PC-3 (cell line): ENCODE measurements at regions not wholly inside any gene's neighbourhood (a gene's known extent, or its start where the extent isn't known, plus 50 kb on each side); places are given as distances from the start of the nearest gene placed in this dataset.

Experiments
- ATAC-seq: fragments of 200-7000 bp; cut with Tn5 transposase; 2 replicates; pipeline ENCODE4 v1.9.1; 2020; ENCODE audit warnings: mild to moderate bottlenecking, moderate library complexity
- BruUV-seq: library from RNA; stranded (reverse); fragments of 400-500 nt; replicated peaks from 2 replicates; lab custom pipeline; 2021; lab: Mats Ljungman, UMichigan
- CTCF ChIA-PET: fragments of 300-600 bp; sonication (Branson Sonifier 250); formaldehyde crosslinking; loops from one replicate; lab custom pipeline; 2022; ENCODE audit warnings: antibody characterized with exemption; lab: Charles Lee
- POLR2A ChIA-PET: fragments of 300-600 bp; sonication (Branson Sonifier 250); formaldehyde crosslinking; loops from one replicate; lab custom pipeline; 2022; ENCODE audit warnings: antibody characterized with exemption; ENCODE audit not compliant: unreplicated experiment; lab: Charles Lee
- DNase-seq: peaks from one replicate; pipeline ENCODE4 v3.0.0-alpha.2; 2015
- H2AFZ ChIP-seq: fragments of 300-600 bp; sonication (generic); 2 replicates; pipeline ENCODE4 v1.6.0; 2016; ENCODE audit warnings: antibody characterized with exemption, low read length
- H3F3A ChIP-seq: fragments of 300-600 bp; sonication (generic); one replicate; pipeline ENCODE4 v1.6.0; 2017; ENCODE audit warnings: antibody characterized with exemption, low read length, control low read depth, mild to moderate bottlenecking; ENCODE audit not compliant: unreplicated experiment
- H3K27ac ChIP-seq: fragments of 300-600 bp; sonication (generic); 2 replicates; pipeline ENCODE4 v1.5.1; 2016; ENCODE audit warnings: mild to moderate bottlenecking, low read length
- H3K27me3 ChIP-seq: fragments of 300-600 bp; sonication (generic); 2 replicates; pipeline ENCODE4 v1.6.1; 2016; ENCODE audit warnings: low read length, mixed read lengths
- H3K36me3 ChIP-seq: fragments of 300-600 bp; sonication (generic); 2 replicates; pipeline ENCODE4 v1.6.1; 2016; ENCODE audit warnings: low read depth, mixed run types, low read length, mixed read lengths
- H3K4me1 ChIP-seq: fragments of 300-600 bp; sonication (generic); 2 replicates; pipeline ENCODE4 v1.5.1; 2016; ENCODE audit warnings: low read length; ENCODE audit not compliant: insufficient read depth
- H3K4me2 ChIP-seq: fragments of 300-600 bp; sonication (generic); 2 replicates; pipeline ENCODE4 v1.6.0; 2016; ENCODE audit warnings: low read length
- H3K4me3 ChIP-seq: fragments of 300-600 bp; sonication (generic); 2 replicates; pipeline ENCODE4 v1.5.1; 2016; ENCODE audit warnings: mild to moderate bottlenecking, low read length, mixed read lengths
- H3K79me2 ChIP-seq: fragments of 300-600 bp; sonication (generic); 2 replicates; pipeline ENCODE4 v1.6.1; 2017; ENCODE audit warnings: low read length, mixed read lengths
- H3K9ac ChIP-seq: fragments of 300-600 bp; sonication (generic); 2 replicates; pipeline ENCODE4 v1.6.0; 2016; ENCODE audit warnings: mild to moderate bottlenecking, low read length
- H3K9me2 ChIP-seq: fragments of 300-600 bp; sonication (generic); replicated peaks from 2 replicates; pipeline ENCODE4 v1.6.1; 2016; ENCODE audit warnings: mixed run types, low read length, mixed read lengths
- H3K9me3 ChIP-seq: fragments of 300-600 bp; sonication (generic); 2 replicates; pipeline ENCODE4 v1.6.1; 2016; ENCODE audit warnings: low read length, mixed read lengths
- H4K20me1 ChIP-seq: fragments of 300-600 bp; sonication (generic); 2 replicates; pipeline ENCODE4 v1.6.1; 2016; ENCODE audit warnings: low read length, mixed read lengths
- EZH2 ChIP-seq: fragments of 300-600 bp; sonication (generic); IDR thresholded peaks from one replicate; pipeline ENCODE4 v1.6.1; 2017; ENCODE audit warnings: antibody characterized with exemption, mild to moderate bottlenecking, low read length; ENCODE audit not compliant: unreplicated experiment
- EZH2phosphoT487 ChIP-seq: fragments of 300-600 bp; sonication (generic); IDR thresholded peaks from 2 replicates; pipeline ENCODE4 v1.6.1; 2018; ENCODE audit warnings: mild to moderate bottlenecking, antibody characterized with exemption, low read length, borderline replicate concordance
- intact Hi-C: fragments of 100-400 bp; cut with micrococcal nuclease; formaldehyde crosslinking; loops from 2 replicates; pipeline ENCODE4 v1.9.0; 2023
- TF ChIP-seq, protein P1 (sequence below): fragments of 300-600 bp; sonication (generic); conservative IDR thresholded peaks from 2 replicates; pipeline ENCODE4 v1.5.1; 2017; ENCODE audit warnings: antibody characterized with exemption, low read depth, mild to moderate bottlenecking, low read length

DNA sequence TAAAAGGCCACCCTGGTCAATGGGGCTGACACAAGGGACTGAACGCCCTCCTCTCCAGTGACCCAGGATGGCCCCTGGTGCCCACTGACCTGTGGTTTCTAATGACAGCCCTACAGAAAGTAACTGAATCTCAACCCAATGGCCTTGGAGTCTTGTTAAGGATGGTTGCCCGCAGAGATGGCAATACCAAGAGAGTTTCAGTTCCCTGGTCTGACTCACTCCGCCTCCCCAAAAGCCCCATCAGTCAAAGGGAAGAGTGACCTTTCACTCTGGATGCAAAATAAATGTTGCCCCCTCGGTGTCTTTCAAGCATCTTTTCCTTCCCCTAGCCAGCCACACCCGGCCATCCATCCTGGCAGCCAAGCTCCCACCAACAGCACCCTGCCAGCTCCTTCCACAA is 57.7 kb upstream of the ISX start:
- CTCF ChIA-PET = no interaction called here
- DNase-seq (no peak), ATAC-seq (no peak)
- H2AFZ ChIP-seq = no peak overlapping the region
- H4K20me1 ChIP-seq = no peaks in the 10 kb centered on the region
- no peaks in the 10 kb centered on the region for H3K79me2 ChIP-seq
- BruUV-seq = no TSS peak
- no peaks in the 10 kb centered on the region for H3K9me3 ChIP-seq
- H3K27ac ChIP-seq = no peak overlapping the region
- no peak overlapping the region for H3K9ac ChIP-seq
- POLR2A ChIA-PET = no interaction called here
- no peak overlapping the region for H3K4me3 ChIP-seq
- intact Hi-C loops = no loop called here
- no peaks in the 10 kb centered on the region for H3K9me2 ChIP-seq
- no peaks in the 10 kb centered on the region for H3F3A ChIP-seq
- H3K4me2 ChIP-seq = no peak overlapping the region
- H3K36me3 ChIP-seq = no peaks in the 10 kb centered on the region
- no peaks in the 10 kb centered on the region for H3K27me3 ChIP-seq
- TF ChIP-seq, protein P1, sequence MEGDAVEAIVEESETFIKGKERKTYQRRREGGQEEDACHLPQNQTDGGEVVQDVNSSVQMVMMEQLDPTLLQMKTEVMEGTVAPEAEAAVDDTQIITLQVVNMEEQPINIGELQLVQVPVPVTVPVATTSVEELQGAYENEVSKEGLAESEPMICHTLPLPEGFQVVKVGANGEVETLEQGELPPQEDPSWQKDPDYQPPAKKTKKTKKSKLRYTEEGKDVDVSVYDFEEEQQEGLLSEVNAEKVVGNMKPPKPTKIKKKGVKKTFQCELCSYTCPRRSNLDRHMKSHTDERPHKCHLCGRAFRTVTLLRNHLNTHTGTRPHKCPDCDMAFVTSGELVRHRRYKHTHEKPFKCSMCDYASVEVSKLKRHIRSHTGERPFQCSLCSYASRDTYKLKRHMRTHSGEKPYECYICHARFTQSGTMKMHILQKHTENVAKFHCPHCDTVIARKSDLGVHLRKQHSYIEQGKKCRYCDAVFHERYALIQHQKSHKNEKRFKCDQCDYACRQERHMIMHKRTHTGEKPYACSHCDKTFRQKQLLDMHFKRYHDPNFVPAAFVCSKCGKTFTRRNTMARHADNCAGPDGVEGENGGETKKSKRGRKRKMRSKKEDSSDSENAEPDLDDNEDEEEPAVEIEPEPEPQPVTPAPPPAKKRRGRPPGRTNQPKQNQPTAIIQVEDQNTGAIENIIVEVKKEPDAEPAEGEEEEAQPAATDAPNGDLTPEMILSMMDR = no peak
- TF ChIP-seq EZH2phosphoT487 = no peak
- no peak for TF ChIP-seq EZH2
- H3K4me1 ChIP-seq = no peaks in the 10 kb centered on the region

DNA sequence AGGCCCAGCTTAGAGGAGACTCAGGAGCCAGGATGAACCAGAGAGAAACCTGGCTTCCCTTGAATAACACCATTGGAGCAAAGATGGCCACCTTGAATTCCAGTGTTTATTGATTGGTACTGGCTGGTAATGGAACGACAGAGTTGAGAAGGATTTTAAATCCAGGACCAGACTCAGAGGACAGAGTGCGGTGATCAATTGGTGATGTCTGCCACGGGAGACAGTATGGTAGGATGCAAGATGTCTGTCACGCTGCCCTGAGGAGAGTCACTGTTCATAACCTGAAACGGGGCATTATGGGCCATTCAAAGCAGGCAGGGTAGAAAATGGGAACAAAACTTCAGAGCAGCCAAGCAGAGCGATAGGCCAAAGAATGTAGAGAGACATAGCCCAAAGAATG is 55.4 kb upstream of the ISX start:
- no peak overlapping the region for H2AFZ ChIP-seq
- no peak for TF ChIP-seq EZH2phosphoT487
- POLR2A ChIA-PET = no interaction called here
- H4K20me1 ChIP-seq = no peaks in the 10 kb centered on the region
- no peaks in the 10 kb centered on the region for H3K79me2 ChIP-seq
- no peak overlapping the region for H3K4me3 ChIP-seq
- no peak for ATAC-seq
- H3K9me2 ChIP-seq = no peaks in the 10 kb centered on the region
- H3K36me3 ChIP-seq = no peaks in the 10 kb centered on the region
- BruUV-seq = no TSS peak
- CTCF ChIA-PET = no interaction called here
- H3K4me2 ChIP-seq = no peak overlapping the region
- H3K27me3 ChIP-seq = no peaks in the 10 kb centered on the region
- no peak for DNase-seq
- no peak overlapping the region for H3K9ac ChIP-seq
- H3K27ac ChIP-seq = no peak overlapping the region
- H3K4me1 ChIP-seq = no peaks in the 10 kb centered on the region
- intact Hi-C loops = no loop called here
- no peaks in the 10 kb centered on the region for H3K9me3 ChIP-seq
- no peaks in the 10 kb centered on the region for H3F3A ChIP-seq

GRCh38 chr22:35014812-35015211 is 51.1 kb upstream of the ISX start:
- Histone ChIP-seq H3K4me3 (no peak overlapping the region), H3K9me2 (no peaks in the 10 kb centered on the region), H3K27me3 (no peaks in the 10 kb centered on the region), H2AFZ (no peak overlapping the region), H3K9ac (no peak overlapping the region), H4K20me1 (no peaks in the 10 kb centered on the region), H3K4me2 (no peak overlapping the region), H3K79me2 (no peaks in the 10 kb centered on the region), H3F3A (no peaks in the 10 kb centered on the region), H3K36me3 (no peaks in the 10 kb centered on the region), H3K4me1 (no peaks in the 10 kb centered on the region), H3K27ac (no peak overlapping the region), H3K9me3 (no peaks in the 10 kb centered on the region)
- BruUV-seq = no TSS peak
- ChIA-PET CTCF (no interaction called here), POLR2A (no interaction called here)
- ATAC-seq (no peak), DNase-seq (no peak)
- TF ChIP-seq EZH2 = no peak
- TF ChIP-seq, protein P1 = no peak
- TF ChIP-seq EZH2phosphoT487 = no peak
- intact Hi-C loops = no loop called here
